A673 (cell line): ENCODE measurements at regions not wholly inside any gene's neighbourhood (a gene's known extent, or its start where the extent isn't known, plus 50 kb on each side); places are given as distances from the start of the nearest gene placed in this dataset.

ENCODE experiments used
- BruUV-seq: library from RNA; stranded (reverse); fragments of 400-500 nt; replicated peaks from 2 replicates; lab custom pipeline; 2021; lab: Mats Ljungman, UMichigan
- CTCF ChIA-PET: fragments of 300-600 bp; sonication (Branson Sonifier 250); formaldehyde crosslinking; loops from one replicate; lab custom pipeline; 2022; ENCODE audit warnings: antibody characterized with exemption; lab: Charles Lee
- POLR2A ChIA-PET: fragments of 300-600 bp; sonication (Branson Sonifier 250); formaldehyde crosslinking; loops from one replicate; lab custom pipeline; 2022; ENCODE audit warnings: antibody characterized with exemption; ENCODE audit not compliant: low non-redundant PET; lab: Charles Lee
- DNase-seq: peaks from one replicate; pipeline ENCODE4 v3.0.0-alpha.2; 2015; ENCODE audit warnings: low spot score
- H3K27ac ChIP-seq: fragments of 200-600 bp; sonication (generic); 2 replicates; pipeline ENCODE4 v1.5.1; 2016; ENCODE audit warnings: mixed run types, low read depth, mild to moderate bottlenecking, mixed read lengths, antibody characterized with exemption, low read length; ENCODE audit not compliant: poor library complexity, severe bottlenecking
- H3K27me3 ChIP-seq: fragments of 200-600 bp; sonication (generic); replicated peaks from 2 replicates; pipeline ENCODE4 v1.6.1; 2017; ENCODE audit warnings: mixed run types, low read depth, mild to moderate bottlenecking, mixed read lengths, antibody characterized with exemption, low read length; ENCODE audit not compliant: insufficient read depth, poor library complexity
- H3K36me3 ChIP-seq: fragments of 200-600 bp; sonication (generic); 2 replicates; pipeline ENCODE4 v1.6.1; 2016; ENCODE audit warnings: mixed run types, mild to moderate bottlenecking, mixed read lengths, antibody characterized with exemption, low read length; ENCODE audit not compliant: insufficient read depth, poor library complexity, severe bottlenecking
- H3K4me1 ChIP-seq: fragments of 200-600 bp; sonication (generic); 2 replicates; pipeline ENCODE4 v1.6.1; 2017; ENCODE audit warnings: mixed run types, mild to moderate bottlenecking, mixed read lengths, antibody characterized with exemption, low read length; ENCODE audit not compliant: insufficient read depth, poor library complexity, severe bottlenecking
- H3K4me3 ChIP-seq: fragments of 200-600 bp; sonication (generic); 2 replicates; pipeline ENCODE4 v1.5.1; 2016; ENCODE audit warnings: low read depth, mixed run types, mild to moderate bottlenecking, mixed read lengths, low read length; ENCODE audit not compliant: poor library complexity, severe bottlenecking
- H3K9me3 ChIP-seq: fragments of 200-600 bp; sonication (generic); 2 replicates; pipeline ENCODE4 v1.6.1; 2016; ENCODE audit warnings: mixed run types, low read depth, mild to moderate bottlenecking, mixed read lengths, antibody characterized with exemption, low read length; ENCODE audit not compliant: poor library complexity, severe bottlenecking
- CTCF ChIP-seq: fragments of 300-800, 200-600 bp; sonication (generic); conservative IDR thresholded peaks from 2 replicates; pipeline ENCODE4 v1.5.1; 2017; ENCODE audit warnings: low read depth, mild to moderate bottlenecking, antibody characterized with exemption, low read length, moderate library complexity, mixed read lengths
- EZH2 ChIP-seq: fragments of 200-600 bp; sonication (generic); IDR thresholded peaks from 2 replicates; pipeline ENCODE4 v1.6.1; 2017; ENCODE audit warnings: borderline replicate concordance, low read depth, mild to moderate bottlenecking, mixed read lengths, antibody characterized with exemption, low read length; ENCODE audit not compliant: poor library complexity, severe bottlenecking
- intact Hi-C: fragments of 100-400 bp; cut with micrococcal nuclease; formaldehyde crosslinking; loops from one replicate; pipeline ENCODE4 v1.10.0; 2022; ENCODE audit not compliant: unreplicated experiment

- TF ChIP-seq CTCF (no peak), EZH2 (no peak)
- Histone ChIP-seq H3K27me3 (peaks cover 8% of the 10 kb centered on the region), H3K4me1 (peaks cover 3% of the 10 kb centered on the region), H3K27ac (no peak overlapping the region), H3K4me3 (no peak overlapping the region), H3K36me3 (no peaks in the 10 kb centered on the region), H3K9me3 (no peaks in the 10 kb centered on the region)
- BruUV-seq: no TSS peak
- POLR2A ChIA-PET: no interaction called here
- intact Hi-C loops: no loop called here
- peak; percentile 82 for DNase-seq
- CTCF ChIA-PET: no interaction called here
These were observed 58.2 kb upstream of the ARRDC4 start for GRCh38 chr15:97902140-97902780.

- Histone ChIP-seq H3K27ac (no peak overlapping the region), H3K27me3 (peaks cover 8% of the 10 kb centered on the region), H3K9me3 (no peaks in the 10 kb centered on the region), H3K36me3 (no peaks in the 10 kb centered on the region), H3K4me3 (no peak overlapping the region), H3K4me1 (peaks cover 3% of the 10 kb centered on the region)
- no peak for DNase-seq
- TF ChIP-seq CTCF: no peak
- no peak for TF ChIP-seq EZH2
- no TSS peak for BruUV-seq
- CTCF ChIA-PET: interaction anchor here (1.8 kb wide), 1 partner anchor 274 kb away, joined by 8 read pairs; no protein-coding TSS in a partner anchor
- POLR2A ChIA-PET: no interaction called here
- intact Hi-C loops: no loop called here
These were observed 56.9 kb upstream of the ARRDC4 start for GRCh38 chr15:97903560-97903959.

GRCh38 chr15:97903971-97904572 lies 56.4 kb upstream of the ARRDC4 start:
- intact Hi-C loops: loop anchor here (1.0 to 2.0 kb wide), 4 partner anchors 181 to 517 kb away; no protein-coding TSS in a partner anchor
- peaks cover 2% of the 10 kb centered on the region for H3K4me1 ChIP-seq

More at GRCh38 chr15:97903971-97904572, 56.4 kb upstream of the ARRDC4 start:
- TF ChIP-seq EZH2 (no peak), CTCF (peak; percentile 88)
- H3K36me3 ChIP-seq: no peaks in the 10 kb centered on the region
- H3K4me3 ChIP-seq: no peak overlapping the region
- H3K9me3 ChIP-seq: no peaks in the 10 kb centered on the region
- H3K27ac ChIP-seq: no peak overlapping the region
- BruUV-seq: no TSS peak
- peaks cover 8% of the 10 kb centered on the region for H3K27me3 ChIP-seq
- DNase-seq: peak; percentile 83
- CTCF ChIA-PET: interaction anchor here (0.6 to 1.8 kb wide), 2 partner anchors 79 to 274 kb away, joined by 3 to 8 read pairs; no protein-coding TSS in a partner anchor
- POLR2A ChIA-PET: no interaction called here
